HepG2 (cell line): ENCODE measurements at regions not wholly inside any gene's neighbourhood (a gene's known extent, or its start where the extent isn't known, plus 50 kb on each side); places are given as distances from the start of the nearest gene placed in this dataset.
"Not testable (repeated sequence)": the region's sequence is repeated elsewhere in the genome, so short reads cannot be mapped to it uniquely, and the experiment has no call there.

Experiments used
- ATAC-seq: fragments of 200-7000 bp; cut with Tn5 transposase; 3 replicates; pipeline ENCODE4 v1.9.1; 2020; ENCODE audit warnings: mild to moderate bottlenecking, moderate library complexity
- BruUV-seq: library from RNA; stranded (reverse); fragments of 400-500 nt; replicated peaks from 2 replicates; lab custom pipeline; 2021; lab: Mats Ljungman, UMichigan
- CTCF ChIA-PET: fragments of 300-600 bp; formaldehyde crosslinking; extraction: SDS; loops from one replicate; lab custom pipeline; 2021; ENCODE audit warnings: low total read pairs, inconsistent platforms, low intra/inter-chr PET ratio; lab: Yijun Ruan, JAX
- POLR2A ChIA-PET: fragments of 350-600 bp; sonication (Branson Sonifier 250); formaldehyde crosslinking; loops from one replicate; lab custom pipeline; 2020; ENCODE audit warnings: antibody characterized with exemption, inconsistent platforms; lab: Yijun Ruan, JAX
- DNase-seq: peaks from one replicate; pipeline ENCODE4 v3.0.0-alpha.2; 2015; ENCODE audit warnings: low spot score
- FAIRE-seq: peaks from 3 replicates; lab custom pipeline; 2011; peaks lifted over from hg19 to GRCh38; lab: Jason Lieb, UNC
- H2AFZ ChIP-seq: one replicate; pipeline ENCODE4 v1.6.1; 2011; ENCODE audit warnings: low read length, inconsistent platforms
- H3K27ac ChIP-seq: fragments of 300-600 bp; 3 replicates; pipeline ENCODE4 v1.8.0; 2011; ENCODE audit warnings: mixed run types, mild to moderate bottlenecking, mixed read lengths, low read length, inconsistent platforms; ENCODE audit not compliant: insufficient read depth; ENCODE audit errors: extremely low read length
- H3K27me3 ChIP-seq, 2 experiments: fragments of 200-600 bp in 1 of 2; 2 replicates in 1 of 2; 3 replicates in 1 of 2; pipeline versions ENCODE4 v1.6.0 to v1.8.0; 2011; ENCODE audit warnings: low read length in 2 of 2, mild to moderate bottlenecking in 2 of 2, moderate library complexity in 2 of 2, inconsistent platforms in 1 of 2; ENCODE audit not compliant: insufficient read depth in 2 of 2, control insufficient read depth in 1 of 2
- H3K36me3 ChIP-seq, 2 experiments: fragments of 200-600 bp in 1 of 2; replicated peaks in 1 of 2; 2 replicates in 1 of 2; 3 replicates in 1 of 2; pipeline versions ENCODE4 v1.5.1 to v1.8.0; 2011; ENCODE audit warnings: low read length in 2 of 2, inconsistent platforms in 1 of 2; ENCODE audit not compliant: insufficient read depth in 2 of 2, control insufficient read depth in 1 of 2
- H3K4me1 ChIP-seq: 2 replicates; pipeline ENCODE4 v1.5.1; 2012; ENCODE audit warnings: low read length, inconsistent platforms; ENCODE audit not compliant: insufficient read depth
- H3K4me2 ChIP-seq: 2 replicates; pipeline ENCODE4 v1.6.0; 2011; ENCODE audit warnings: low read depth, low read length, inconsistent platforms
- H3K4me3 ChIP-seq, 3 experiments: fragments of 200-600 bp in 1 of 3; sonication (generic), shearing (Covaris generic) in 1 of 3; replicated peaks in 1 of 3; 2 replicates each; pipeline ENCODE4 v1.5.1; 2011 to 2016; ENCODE audit warnings: low read length in 3 of 3, inconsistent platforms in 2 of 3, low read depth in 2 of 3, mild to moderate bottlenecking in 2 of 3, control low read depth in 1 of 3, mixed read lengths in 1 of 3; ENCODE audit not compliant: insufficient read depth in 1 of 3
- H3K79me2 ChIP-seq: one replicate; pipeline ENCODE4 v1.6.1; 2011; ENCODE audit warnings: low read length, inconsistent platforms; ENCODE audit not compliant: insufficient read depth
- H3K9ac ChIP-seq: 2 replicates; pipeline ENCODE4 v1.6.0; 2011; ENCODE audit warnings: mild to moderate bottlenecking, low read depth, low read length, inconsistent platforms; ENCODE audit not compliant: insufficient read depth
- H3K9me3 ChIP-seq: 2 replicates; pipeline ENCODE4 v1.5.1; 2012; ENCODE audit warnings: mild to moderate bottlenecking, low read length
- H4K20me1 ChIP-seq: 2 replicates; pipeline ENCODE4 v1.6.0; 2011; ENCODE audit warnings: inconsistent platforms, mild to moderate bottlenecking, low read length, moderate library complexity; ENCODE audit not compliant: insufficient read depth
- STAG1 ChIP-seq: sonication (generic); formaldehyde crosslinking; IDR thresholded peaks from 2 replicates; pipeline ENCODE4 v1.4.0; 2020; ENCODE audit warnings: missing genetic modification reagents
- in situ Hi-C: cut with HindIII; loops from 2 replicates; pipeline ENCODE4 v1.10.0; 2017; ENCODE audit warnings: low pct_unique_long_range_greater_than_20kb; ENCODE audit not compliant: extremely low pct_ligation_motif_present
- intact Hi-C: fragments of 100-400 bp; cut with micrococcal nuclease; formaldehyde crosslinking; loops from one replicate; pipeline ENCODE4 v1.10.0; 2022; ENCODE audit not compliant: unreplicated experiment
- small RNA-seq, 3 experiments: library from RNA; depleted of rRNA; stranded (forward); fragments of <200 nt; gene quantifications; one replicate each; pipeline ENCODE3, GENCODE V24; 2012; ENCODE audit warnings: low read depth in 2 of 3, low replicate concordance in 1 of 3; ENCODE audit not compliant: insufficient read length in 3 of 3, insufficient read depth in 2 of 3
- TF ChIP-seq, protein P1 (sequence below): sonication (generic); formaldehyde crosslinking; IDR thresholded peaks from 2 replicates; pipeline ENCODE4 v1.5.0; 2020; ENCODE audit warnings: mild to moderate bottlenecking, missing genetic modification reagents, moderate library complexity

- H3K4me2 ChIP-seq, DNase-seq, H3K9ac ChIP-seq, H3K4me3 ChIP-seq, ATAC-seq, BruUV-seq, H4K20me1 ChIP-seq, CTCF ChIA-PET, H3K27ac ChIP-seq, intact Hi-C loops, POLR2A ChIA-PET, in situ Hi-C loops, H3K9me3 ChIP-seq, H2AFZ ChIP-seq, FAIRE-seq, H3K36me3 ChIP-seq, H3K4me1 ChIP-seq, H3K79me2 ChIP-seq, H3K27me3 ChIP-seq: not testable (repeated sequence)
- TF ChIP-seq, protein P1, sequence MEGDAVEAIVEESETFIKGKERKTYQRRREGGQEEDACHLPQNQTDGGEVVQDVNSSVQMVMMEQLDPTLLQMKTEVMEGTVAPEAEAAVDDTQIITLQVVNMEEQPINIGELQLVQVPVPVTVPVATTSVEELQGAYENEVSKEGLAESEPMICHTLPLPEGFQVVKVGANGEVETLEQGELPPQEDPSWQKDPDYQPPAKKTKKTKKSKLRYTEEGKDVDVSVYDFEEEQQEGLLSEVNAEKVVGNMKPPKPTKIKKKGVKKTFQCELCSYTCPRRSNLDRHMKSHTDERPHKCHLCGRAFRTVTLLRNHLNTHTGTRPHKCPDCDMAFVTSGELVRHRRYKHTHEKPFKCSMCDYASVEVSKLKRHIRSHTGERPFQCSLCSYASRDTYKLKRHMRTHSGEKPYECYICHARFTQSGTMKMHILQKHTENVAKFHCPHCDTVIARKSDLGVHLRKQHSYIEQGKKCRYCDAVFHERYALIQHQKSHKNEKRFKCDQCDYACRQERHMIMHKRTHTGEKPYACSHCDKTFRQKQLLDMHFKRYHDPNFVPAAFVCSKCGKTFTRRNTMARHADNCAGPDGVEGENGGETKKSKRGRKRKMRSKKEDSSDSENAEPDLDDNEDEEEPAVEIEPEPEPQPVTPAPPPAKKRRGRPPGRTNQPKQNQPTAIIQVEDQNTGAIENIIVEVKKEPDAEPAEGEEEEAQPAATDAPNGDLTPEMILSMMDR (CRISPR knock-in tag): peak; percentile 59
- peak; percentile 49 for TF ChIP-seq STAG1 (CRISPR knock-in tag)
Observed at GRCh38 chr2:94797235-94797634, 74.0 kb upstream of the TEKT4 start.

Small RNA genes in the stretch of these regions (small RNA-seq; reads per million reads assigned to genes)
- 0 reads per million in 3 experiments for gene CNN2P11
